ENCODE measurements at regions not wholly inside any gene's neighbourhood (a gene's known extent, or its start where the extent isn't known, plus 50 kb on each side); places are given as distances from the start of the nearest gene placed in this dataset.

GRCh38 chr22:46072981-46073682, 77.2 kb upstream of the PPARA start:
- TF ChIP-seq EZH2phosphoT487 (IDR thresholded peaks at IDR 0.05; ENCODE audit: borderline replicate concordance, low read depth, low read length), result no peak; the same call in 1 of the 2 replicates
- no peak for TF ChIP-seq CTCF (conservative IDR thresholded peaks at IDR 0.05; ENCODE audit: low read length)

Measured in OCI-LY7 (cell line).